NOMO-1 treated with DMSO at 0.1 percent for 48 hours (cell line): ENCODE measurements at regions not wholly inside any gene's neighbourhood (a gene's known extent, or its start where the extent isn't known, plus 50 kb on each side); places are given as distances from the start of the nearest gene placed in this dataset.
"Not testable (repeated sequence)": the region's sequence is repeated elsewhere in the genome, so short reads cannot be mapped to it uniquely, and the experiment has no call there.

Experiments used
- DNase-seq: peaks from one replicate; lab custom pipeline; 2025; ENCODE audit not compliant: unreplicated experiment; lab: John Stamatoyannopoulos, UW

DNA sequence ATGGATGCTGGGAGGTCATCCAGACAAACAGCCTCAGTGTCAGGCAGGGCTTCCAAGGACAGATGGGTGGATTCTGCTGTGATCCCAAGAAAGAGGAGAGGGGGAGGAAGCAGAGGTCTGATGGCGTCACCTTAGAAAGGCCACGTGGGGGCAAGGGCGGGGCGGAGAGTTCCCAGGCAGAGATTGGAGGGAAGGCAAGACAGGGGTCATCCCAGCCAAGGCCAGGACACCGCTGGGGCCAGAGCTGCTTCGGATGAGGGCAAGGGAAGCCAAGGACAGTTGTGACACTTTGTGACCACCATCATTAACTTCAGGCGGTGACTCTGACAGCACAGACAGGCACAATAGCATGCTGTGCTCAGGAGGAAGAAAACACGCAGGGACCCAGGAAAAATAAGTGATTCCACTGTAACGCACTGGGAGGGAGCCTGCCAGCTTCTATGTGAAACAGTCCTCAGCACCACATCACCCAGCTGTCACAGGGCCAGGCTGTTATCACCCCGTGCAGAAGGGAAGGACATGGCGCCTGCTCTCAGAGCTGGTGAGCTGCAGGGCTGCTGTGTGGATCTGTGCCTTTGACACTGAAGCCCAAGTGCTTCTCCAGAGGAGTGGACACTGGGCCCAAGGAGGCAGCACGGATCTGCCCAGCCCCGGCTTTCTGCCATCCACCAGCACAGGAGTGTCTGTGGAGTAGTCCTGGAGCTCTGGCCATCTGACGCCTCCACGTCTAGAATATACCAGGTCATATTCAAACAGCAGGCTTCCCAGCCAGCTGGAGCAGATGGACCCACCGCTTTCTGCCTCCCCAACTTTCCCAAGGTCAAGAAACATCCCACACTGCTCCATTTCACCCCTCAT lies 204.1 kb downstream of the NDUFA10 start:
- no peak for DNase-seq

DNA sequence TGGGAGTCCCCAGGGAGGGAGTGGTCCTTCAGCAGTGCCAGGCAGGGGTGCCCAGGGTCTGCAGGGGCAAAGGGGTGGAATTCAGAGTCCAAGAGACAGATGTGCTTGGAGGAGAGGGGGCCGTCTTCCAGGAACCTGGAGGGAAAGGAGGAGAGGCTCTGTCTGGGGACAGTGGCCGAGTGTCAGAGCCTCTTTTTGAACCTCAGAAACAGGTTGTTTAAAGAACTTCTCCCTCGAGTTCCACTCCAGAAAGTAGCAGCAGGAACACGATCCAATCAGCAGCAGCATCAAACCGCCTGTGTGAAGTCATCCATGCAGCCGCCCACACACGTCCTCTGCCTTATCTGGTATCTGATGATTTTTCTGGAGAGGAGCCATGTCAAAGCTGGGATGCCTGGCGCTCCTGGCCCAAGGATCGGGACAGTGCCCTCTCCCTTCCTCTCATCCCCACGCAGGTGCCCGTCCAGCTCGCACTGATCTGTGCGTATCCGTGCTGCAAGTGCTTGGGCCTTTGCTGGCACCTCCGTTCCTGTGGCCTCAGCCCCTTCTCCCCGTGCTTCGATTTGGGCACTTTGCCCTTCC lies 205.1 kb downstream of the NDUFA10 start:
- DNase-seq = no peak

DNA sequence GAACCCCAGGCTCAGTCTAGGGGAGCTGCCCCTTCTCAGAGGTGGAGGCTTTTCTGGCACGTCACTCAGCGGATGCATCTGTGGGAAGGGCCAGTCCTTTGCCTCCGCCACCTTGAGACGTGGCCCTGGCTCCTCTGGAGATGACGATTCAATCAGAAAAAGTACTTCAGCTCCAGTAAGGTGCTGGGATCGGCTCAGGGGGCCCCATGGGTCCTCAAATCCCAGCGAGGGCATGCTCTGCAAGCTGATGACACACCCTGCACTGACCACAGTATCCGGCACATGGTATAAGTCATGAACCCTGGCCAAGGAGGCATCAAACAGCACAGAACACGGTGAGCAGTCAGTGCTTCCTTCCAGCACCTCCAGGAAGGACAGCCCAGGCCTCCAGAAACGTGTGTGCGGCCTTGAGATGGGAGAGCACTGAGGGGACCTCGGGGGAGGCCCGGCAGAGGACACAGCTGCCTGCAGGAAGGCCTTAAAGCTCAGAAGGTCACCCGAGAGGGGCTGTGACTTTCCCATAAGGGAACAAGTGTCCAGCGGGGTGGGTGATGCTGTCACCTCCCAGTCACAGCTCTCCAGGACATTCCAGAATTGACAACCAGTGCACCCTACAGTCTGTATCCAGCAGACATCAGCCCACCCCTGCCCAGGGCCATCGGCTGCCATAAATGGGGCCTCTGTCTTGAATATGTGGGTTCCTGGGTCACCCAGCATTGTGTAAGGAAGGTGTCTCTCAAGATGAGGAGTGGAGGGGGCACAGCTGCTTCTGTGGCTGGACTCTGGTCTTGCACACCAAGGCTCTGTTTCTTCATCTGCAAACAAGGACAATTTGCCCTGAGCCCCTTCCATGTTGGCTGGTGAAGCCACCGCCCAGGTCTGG lies 205.8 kb downstream of the NDUFA10 start:
- no peak for DNase-seq

DNA sequence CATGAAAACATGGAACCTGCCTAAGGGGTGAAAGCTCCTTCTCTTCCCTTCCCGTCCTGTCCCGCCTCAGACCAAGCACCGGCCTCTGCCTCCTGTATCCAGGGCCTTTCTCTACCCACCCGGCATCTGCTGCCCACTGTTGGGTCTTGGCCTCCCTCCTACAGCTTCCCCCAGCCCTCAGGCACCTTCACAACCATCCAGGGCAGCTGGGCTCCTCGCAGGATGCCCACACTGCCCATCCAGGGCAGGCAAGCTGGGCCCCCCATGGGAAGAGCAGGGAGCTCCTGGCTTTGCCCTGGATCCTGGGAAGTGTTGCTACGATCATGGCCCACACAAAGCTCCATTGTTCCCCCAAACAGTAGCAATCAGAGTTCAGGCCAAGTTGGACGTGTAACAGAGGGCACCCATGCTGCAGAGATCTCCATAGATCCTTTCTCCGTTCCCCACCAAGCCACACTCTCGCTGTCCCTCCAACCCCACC lies 206.6 kb downstream of the NDUFA10 start:
- DNase-seq = no peak

DNA sequence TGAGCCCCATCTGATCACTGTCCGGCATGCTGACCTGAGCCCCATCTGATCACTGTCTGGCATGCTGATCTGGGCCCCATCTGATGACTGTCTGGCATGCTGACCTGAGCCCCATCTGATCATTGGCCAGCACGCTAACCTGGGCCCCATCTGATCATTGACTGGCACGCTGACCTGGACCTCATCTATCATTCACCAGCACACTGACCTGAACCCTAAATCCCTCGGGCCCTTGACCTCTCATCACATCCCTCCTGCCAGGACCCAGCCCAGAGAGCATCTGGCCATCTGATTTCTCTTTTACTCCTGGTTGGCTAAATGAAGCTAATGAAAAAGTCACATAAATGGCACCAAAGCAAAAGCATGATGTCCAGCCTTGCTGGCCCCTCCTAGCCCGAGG lies 207.1 kb downstream of the NDUFA10 start:
- DNase-seq = no peak

DNA sequence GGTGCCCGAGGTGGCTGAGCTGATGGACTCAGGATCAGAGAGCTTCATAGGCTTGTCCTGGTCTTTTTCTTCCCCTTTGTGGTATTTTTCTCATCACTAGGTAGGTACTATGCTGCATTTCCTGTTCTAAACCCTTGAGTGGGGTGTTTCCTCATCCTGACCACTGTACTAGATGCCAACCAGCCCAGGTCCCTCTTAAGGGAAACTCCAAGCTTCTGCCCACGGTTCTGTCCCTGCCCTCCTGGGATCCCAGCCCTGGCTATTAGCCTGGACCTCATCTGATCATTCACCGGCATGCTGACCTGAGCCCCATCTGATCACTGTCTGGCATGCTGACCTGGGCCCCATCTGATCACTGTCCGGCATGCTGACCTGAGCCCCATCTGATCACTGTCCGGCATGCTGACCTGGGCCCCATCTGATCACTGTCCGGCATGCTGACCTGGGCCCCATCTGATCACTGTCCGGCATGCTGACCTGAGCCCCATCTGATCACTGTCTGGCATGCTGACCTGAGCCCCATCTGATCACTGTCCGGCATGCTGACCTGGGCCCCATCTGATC lies 207.6 kb downstream of the NDUFA10 start:
- DNase-seq = not testable (repeated sequence)

DNA sequence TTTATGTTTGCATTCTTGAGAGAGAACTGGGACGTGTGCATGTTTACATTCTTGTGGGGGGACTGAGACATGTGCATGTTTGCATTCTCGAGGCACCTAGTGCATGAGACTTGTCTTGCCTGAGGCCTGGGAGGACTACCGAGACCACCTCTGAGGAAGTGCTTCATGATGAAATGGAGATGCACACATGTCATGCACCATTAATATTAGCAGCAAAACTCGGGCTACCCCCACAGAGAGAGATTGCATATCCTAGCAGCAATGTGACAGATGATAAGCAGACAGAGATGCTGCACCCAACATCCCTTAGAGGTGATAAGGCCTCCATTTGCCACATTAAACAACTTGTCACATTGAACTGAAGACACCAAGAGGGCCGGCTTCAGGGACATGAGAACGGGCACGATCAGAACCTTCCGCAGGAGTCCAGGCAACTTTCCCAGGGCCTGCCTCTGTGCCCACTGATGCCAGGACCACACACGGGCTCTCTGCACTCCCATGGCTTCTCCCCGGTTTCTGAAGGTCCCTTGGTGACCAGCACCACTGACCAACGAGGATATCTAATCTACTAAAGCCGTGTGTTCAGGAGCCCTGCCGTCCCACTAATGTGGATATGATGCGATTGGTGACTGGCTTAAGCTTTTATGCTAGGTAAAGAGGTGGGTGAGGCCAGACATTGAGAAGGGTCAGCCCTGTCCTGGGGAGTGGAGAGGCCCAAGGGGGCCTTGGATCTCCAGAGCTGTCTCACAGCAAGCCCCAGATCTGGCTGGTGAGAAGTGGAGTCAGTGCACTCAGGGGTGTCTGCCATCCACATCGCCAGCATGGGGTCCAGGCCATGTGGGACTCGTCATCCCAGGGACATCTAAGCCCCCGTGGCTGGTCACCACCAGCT lies 208.3 kb downstream of the NDUFA10 start:
- DNase-seq = no peak

DNA sequence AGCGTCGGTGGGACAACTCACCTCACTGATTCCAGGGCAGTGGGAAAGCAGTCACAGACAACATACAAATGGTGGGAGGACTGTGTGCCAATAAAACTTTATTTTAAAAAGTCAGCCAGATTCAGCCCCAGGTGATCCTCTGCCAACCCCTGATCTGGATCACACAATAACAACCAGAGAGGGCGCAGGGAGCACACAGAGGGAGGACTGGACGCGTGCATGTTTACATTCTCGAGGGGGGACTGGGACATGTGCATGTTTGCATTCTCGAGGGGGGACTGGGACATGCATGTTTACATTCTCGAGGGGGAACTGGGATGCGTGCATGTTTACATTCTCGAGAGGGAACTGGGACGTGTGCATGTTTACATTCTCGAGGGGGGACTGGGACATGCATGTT lies 209.5 kb downstream of the NDUFA10 start:
- no peak for DNase-seq

DNA sequence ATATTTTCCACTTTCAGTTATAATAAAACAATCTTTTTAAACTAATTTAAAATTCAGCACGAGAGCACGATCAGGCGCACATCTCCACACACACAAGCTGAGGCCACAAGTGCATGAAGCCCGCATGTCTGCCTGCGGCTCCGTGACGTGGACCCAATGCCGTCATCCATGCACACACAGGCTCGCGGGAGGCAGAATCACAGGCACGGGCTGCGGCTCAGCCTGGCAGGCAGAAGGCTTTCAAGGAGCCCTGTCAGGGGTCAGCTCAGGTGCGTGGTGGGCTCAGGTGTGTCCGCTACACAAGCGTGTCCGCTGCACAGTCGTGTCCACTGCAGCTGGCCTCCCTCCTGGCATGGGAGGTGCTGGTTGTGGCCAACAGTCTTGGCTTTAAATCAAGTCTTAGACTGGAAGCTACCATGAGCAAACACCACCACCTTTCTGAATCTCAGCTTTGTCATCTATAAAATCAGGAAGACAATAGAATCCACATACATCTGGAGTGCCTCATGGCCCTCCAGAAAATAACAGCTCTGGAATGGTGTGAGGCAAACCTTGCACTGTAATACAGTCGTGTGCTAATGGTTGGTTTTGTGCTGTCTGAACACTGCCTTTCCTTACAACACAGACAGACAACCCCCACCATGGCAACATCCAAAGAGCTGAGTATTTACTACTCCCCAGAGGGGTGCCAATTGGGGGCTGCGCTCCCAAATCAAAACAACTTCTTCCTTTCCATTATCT lies 210.1 kb downstream of the NDUFA10 start:
- DNase-seq = no peak

DNA sequence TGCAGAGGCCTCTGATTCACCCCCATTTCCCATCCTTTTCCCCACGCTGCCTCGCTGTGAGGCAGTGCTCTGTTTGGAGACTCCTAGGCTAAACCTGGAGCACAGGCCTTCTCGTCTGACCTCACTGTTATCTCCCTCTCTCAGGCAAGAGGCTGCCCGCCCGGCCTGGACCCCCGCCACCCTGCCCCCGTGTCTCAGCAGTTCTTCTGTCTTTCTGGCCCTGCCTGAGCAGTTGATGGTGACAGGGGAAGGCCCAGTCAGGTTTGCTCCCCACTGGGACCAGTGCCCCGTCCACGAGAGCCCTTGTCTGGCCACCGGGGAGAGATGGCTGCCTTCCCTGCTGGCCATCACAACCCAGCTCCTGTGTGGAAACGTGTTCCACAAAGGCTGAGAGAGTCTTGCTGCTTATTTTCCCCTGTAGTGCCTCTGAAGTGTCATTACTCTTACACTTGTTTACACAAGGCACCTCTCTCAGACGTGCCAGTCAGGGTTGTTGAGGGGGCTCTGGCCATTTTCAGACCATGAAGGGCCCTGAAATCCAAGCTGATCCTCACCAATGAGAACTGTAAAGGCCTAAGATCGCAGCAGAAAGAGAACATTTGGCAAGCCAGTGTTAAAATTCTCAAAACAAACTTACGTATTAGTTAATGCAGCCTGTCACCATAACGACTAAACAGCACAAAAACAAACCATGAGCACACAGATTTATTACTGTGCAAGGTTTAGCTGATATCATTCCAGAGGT lies 210.9 kb downstream of the NDUFA10 start:
- no peak for DNase-seq

DNA sequence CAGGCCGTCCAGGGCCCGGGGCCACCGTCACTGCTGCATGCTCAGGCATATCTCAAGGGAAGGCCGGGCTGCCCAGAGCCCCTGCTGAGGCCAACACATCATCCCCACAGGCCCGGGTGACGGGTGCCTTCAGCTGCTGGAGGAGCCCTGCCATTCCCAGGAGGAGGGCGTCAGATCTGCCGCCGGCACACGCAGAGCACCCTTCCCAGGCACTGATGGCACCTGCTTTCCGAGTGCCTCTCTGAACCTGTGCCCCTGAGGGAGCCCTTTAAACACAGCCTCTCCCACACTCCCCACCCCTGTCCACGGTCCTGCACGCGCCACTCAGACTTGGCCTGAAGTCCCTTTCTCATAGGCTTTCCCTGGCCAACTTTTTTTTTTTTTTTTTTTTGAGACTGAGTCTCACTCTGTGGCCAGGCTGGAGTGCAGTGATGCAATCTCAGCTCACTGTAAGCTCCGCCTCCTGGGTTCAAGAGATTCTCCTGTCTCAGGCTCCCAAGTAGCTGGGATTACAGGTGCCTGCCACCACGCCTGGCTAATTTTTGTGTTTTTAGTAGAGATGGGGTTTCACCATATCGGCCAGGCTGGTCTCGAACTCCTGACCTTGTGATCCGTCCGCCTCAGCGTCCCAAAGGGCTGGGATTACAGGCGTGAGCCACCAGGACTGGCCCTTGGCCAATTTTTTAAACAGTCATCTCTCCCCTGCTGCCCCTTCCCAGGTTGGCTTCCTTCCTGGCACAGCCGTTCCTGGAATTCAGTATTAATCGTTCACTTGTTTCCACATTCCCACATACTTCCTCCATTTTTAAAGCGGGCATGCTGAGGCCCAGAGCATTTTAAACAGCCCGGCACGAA lies 211.7 kb downstream of the NDUFA10 start:
- no peak for DNase-seq

DNA sequence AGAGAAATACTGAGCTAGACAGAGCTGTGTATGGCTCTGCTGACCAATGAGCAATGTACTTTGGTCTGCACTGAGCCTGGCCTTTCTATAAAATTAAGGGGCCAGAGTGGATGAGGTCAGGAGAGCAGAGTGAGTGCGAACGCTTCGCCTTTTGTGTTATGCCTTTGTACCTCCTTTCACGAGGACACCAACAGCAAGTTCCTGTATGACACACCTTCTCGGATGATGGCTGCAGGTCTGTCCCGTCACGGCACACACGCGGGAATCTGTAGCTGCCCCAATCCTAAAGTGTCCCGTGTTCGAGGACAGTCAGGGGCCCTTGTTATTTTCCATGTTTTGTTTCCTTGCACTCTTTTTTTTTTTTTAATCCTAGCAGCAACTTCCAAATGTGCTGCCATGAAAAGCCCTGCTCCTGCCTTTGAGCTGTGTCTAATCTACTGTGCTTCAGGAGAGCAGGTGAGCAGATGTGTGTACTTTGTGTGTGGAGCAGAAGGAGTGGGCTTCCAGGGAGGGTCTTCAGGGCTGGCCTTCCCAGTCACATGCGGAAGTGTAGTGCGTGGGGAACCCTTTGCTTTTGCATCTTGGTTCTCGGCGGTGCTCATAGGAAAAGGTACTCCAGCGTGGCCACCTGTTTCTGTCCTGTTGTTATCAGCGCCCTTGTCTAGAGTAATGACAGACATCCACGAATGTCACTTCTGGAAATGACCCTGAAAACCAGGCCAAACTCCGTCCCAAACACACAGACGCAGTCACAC lies 213.2 kb downstream of the NDUFA10 start:
- no peak for DNase-seq

DNA sequence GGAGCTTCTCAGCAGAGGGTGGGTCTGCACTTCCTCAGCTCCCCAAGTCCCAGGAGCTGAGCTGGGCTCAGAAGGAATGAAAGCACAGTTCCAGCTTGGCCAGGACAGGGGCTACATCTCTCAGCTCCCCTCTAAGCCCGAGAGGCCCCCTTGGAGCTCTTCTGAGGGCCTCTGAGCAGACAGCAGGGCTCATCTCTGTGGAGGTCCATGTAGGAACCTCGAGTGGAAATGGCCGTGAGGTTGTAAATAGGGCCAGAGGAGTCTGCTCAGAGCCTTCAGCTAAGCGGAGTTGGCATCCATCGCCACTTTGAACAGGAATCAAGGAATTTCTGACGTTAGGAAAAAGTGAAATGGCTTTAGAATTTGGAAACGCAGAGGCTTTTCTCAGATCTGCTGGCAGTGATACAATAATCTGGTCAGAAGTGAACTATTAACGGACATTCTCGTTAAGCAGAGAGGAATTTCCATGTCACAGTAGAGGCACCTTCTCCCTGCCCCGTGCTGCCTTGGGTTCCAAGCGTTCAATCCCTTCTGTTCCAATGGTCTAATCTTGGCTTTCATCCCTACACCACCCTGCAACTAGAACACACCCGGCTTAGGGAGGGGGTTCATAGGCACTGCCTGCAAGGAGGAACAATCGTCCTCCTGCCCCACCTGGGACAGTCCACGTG lies 213.9 kb downstream of the NDUFA10 start:
- no peak for DNase-seq

DNA sequence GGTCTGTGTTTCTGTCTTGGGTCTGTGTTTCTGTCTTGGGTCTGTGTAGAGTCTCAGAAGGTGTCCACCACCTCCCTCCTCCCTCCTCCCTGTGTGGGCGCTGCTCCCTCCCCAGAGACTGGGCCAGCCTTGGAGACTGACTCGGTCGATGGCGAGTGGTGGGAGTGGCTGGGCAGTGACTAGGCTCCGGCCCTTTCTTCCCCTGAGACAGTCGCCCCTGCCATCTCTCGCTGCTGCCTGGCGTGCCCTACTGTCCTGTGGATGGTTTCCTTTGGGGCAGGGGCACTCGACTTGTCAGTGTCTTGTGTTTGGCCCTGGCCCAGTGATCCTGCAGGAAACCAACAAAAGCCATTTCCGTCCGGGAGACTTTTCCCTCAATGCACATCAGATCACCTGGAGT lies 215.8 kb downstream of the NDUFA10 start:
- no peak for DNase-seq

DNA sequence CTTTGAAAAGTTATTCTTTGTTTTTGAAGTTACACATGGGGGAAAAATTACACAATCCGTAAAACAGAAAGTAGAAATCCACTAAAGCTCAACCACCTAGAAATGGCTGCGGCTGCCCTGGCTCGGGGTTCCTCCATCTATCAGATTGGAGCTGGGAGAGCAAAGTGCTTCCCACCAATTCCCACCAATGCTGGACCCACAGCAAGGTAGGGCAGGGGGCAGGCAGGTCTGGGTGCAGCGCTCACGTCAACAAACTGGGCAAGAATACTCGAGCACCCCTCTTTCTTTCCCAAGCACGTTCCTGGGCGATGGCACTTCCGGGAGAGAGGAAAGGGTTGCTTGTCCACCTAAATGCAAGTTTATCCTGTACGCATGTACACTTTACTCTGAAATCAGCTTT lies 217.6 kb downstream of the NDUFA10 start:
- DNase-seq = no peak

DNA sequence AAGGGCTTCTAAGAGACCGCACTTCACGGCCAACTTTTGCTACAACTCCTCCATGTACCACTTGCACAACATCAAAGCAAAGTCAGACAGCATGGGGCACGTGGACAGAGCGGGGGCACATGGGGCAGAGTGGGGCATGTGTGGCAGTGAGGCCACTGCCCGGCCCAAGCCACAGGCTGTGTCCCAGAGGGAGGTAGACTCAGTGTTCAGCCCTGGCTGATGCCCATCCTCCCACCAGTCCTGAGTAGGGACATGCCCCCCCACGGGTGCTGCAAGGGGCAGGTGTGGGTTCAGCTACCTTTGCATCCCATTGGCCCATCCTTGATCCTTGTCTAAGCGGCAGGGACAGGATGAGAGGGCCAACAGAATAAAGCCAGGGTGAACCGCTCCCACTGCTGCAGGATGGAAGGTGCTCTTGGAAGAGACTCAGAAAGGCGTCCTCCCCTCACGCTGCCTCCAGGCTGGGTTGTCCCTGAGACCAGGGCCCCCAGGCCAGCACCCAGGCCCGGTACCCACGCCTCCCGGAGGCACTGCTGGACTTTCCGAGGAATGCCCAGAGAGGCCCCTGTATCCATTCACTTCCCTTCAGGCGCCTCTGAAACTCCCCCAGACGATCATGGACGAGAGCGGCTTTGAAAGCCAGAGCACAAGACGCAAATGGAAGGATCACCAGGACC lies 218.2 kb downstream of the NDUFA10 start:
- DNase-seq = no peak
